Endothelial cell of umbilical vein (primary cell): ENCODE measurements at regions not wholly inside any gene's neighbourhood (a gene's known extent, or its start where the extent isn't known, plus 50 kb on each side); places are given as distances from the start of the nearest gene placed in this dataset.

ENCODE experiments used
- BruUV-seq: library from RNA; stranded (reverse); fragments of 400-500 nt; replicated peaks from 2 replicates; lab custom pipeline; 2021; lab: Mats Ljungman, UMichigan
- CTCF ChIA-PET: fragments of 300-600, 350-600 bp; sonication (Branson Sonifier 250); formaldehyde crosslinking; loops from one replicate; lab custom pipeline; 2021; ENCODE audit warnings: antibody characterized with exemption, inconsistent platforms; lab: Charles Lee
- POLR2A ChIA-PET: fragments of 300-600, 350-600 bp; sonication (Branson Sonifier 250); formaldehyde crosslinking; loops from one replicate; lab custom pipeline; 2021; ENCODE audit warnings: antibody characterized with exemption, inconsistent platforms; lab: Charles Lee
- DNase-seq: peaks from one replicate; pipeline ENCODE4 v3.0.0-alpha.2; 2011; ENCODE audit warnings: low read depth, low spot score
- FAIRE-seq: peaks from 2 replicates; lab custom pipeline; 2011; peaks lifted over from hg19 to GRCh38; lab: Jason Lieb, UNC
- H2AFZ ChIP-seq: 2 replicates; pipeline ENCODE4 v1.6.0; 2012; ENCODE audit warnings: low read depth, low read length, control low read depth, inconsistent platforms
- H3K27ac ChIP-seq: 2 replicates; pipeline ENCODE4 v1.5.1; 2011; ENCODE audit warnings: low read depth, mild to moderate bottlenecking, control low read depth, low read length, moderate library complexity; ENCODE audit not compliant: insufficient read depth
- H3K27me3 ChIP-seq, 2 experiments: 2 replicates each; pipeline versions ENCODE4 v1.6.0 to v1.6.1; 2011; ENCODE audit warnings: low read length in 2 of 2, mixed read lengths in 1 of 2; ENCODE audit not compliant: control insufficient read depth in 2 of 2, insufficient read depth in 2 of 2
- H3K36me3 ChIP-seq, 2 experiments: 2 replicates in 1 of 2; 3 replicates in 1 of 2; pipeline ENCODE4 v1.5.1; 2011; ENCODE audit warnings: low read length in 2 of 2, mild to moderate bottlenecking in 1 of 2, moderate library complexity in 1 of 2; ENCODE audit not compliant: control insufficient read depth in 2 of 2, insufficient read depth in 2 of 2; ENCODE audit errors: extremely low read depth in 1 of 2
- H3K4me1 ChIP-seq: 3 replicates; pipeline ENCODE4 v1.5.1; 2011; ENCODE audit warnings: mild to moderate bottlenecking, low read length; ENCODE audit not compliant: control insufficient read depth, insufficient read depth; ENCODE audit errors: extremely low read depth
- H3K4me2 ChIP-seq: 2 replicates; pipeline ENCODE4 v1.6.1; 2011; ENCODE audit warnings: low read length, control low read depth, mixed read lengths; ENCODE audit not compliant: insufficient read depth
- H3K4me3 ChIP-seq, 3 experiments: fragments of 200-600 bp in 1 of 3; sonication (generic), shearing (Covaris generic) in 1 of 3; replicated peaks in 1 of 3; 2 replicates each; pipeline ENCODE4 v1.5.1; 2011 to 2016; ENCODE audit warnings: control low read depth in 3 of 3, low read length in 3 of 3, mild to moderate bottlenecking in 2 of 3, inconsistent platforms in 1 of 3, low read depth in 1 of 3, moderate library complexity in 1 of 3; ENCODE audit not compliant: insufficient read depth in 1 of 3
- H3K79me2 ChIP-seq: 2 replicates; pipeline ENCODE4 v1.6.0; 2012; ENCODE audit warnings: low read length, inconsistent platforms; ENCODE audit not compliant: control insufficient read depth, insufficient read depth
- H3K9ac ChIP-seq: replicated peaks from 2 replicates; pipeline ENCODE3; 2011; ENCODE audit warnings: low read length, control low read depth; ENCODE audit not compliant: insufficient read depth; ENCODE audit errors: extremely low read depth
- H3K9me1 ChIP-seq: replicated peaks from 3 replicates; pipeline ENCODE4 v1.6.0; 2011; ENCODE audit warnings: mild to moderate bottlenecking, low read length; ENCODE audit not compliant: control insufficient read depth, insufficient read depth; ENCODE audit errors: extremely low read depth
- H3K9me3 ChIP-seq: replicated peaks from 2 replicates; pipeline ENCODE4 v1.5.1; 2012; ENCODE audit warnings: low read length, inconsistent platforms; ENCODE audit not compliant: control insufficient read depth, insufficient read depth
- H4K20me1 ChIP-seq: replicated peaks from 2 replicates; pipeline ENCODE3; 2011; ENCODE audit warnings: mild to moderate bottlenecking, low read length; ENCODE audit not compliant: control insufficient read depth, insufficient read depth; ENCODE audit errors: extremely low read depth
- EZH2 ChIP-seq: IDR thresholded peaks from 2 replicates; pipeline ENCODE4 v1.6.1; 2012; ENCODE audit warnings: borderline replicate concordance, low read depth, mild to moderate bottlenecking, moderate library complexity, low read length, inconsistent platforms; ENCODE audit not compliant: severe bottlenecking
- FOS ChIP-seq: IDR thresholded peaks from 2 replicates; pipeline ENCODE4 v1.6.1; 2011; ENCODE audit warnings: mild to moderate bottlenecking, low read length, moderate library complexity, borderline replicate concordance; ENCODE audit not compliant: insufficient read depth
- GATA2 ChIP-seq: IDR thresholded peaks from 2 replicates; pipeline ENCODE4 v1.7.0; 2011; ENCODE audit warnings: low read depth, mild to moderate bottlenecking, moderate library complexity, mixed read lengths, low read length; ENCODE audit not compliant: insufficient read length, insufficient read depth
- JUN ChIP-seq: IDR thresholded peaks from 2 replicates; pipeline ENCODE4 v1.6.1; 2011; ENCODE audit warnings: borderline replicate concordance, low read depth; ENCODE audit not compliant: insufficient read length, insufficient read depth
- MYC ChIP-seq: IDR thresholded peaks from one replicate; pipeline ENCODE4 v1.6.1; 2011; ENCODE audit warnings: mild to moderate bottlenecking, low read depth, low read length
- POLR2A ChIP-seq: IDR thresholded peaks from 2 replicates; pipeline ENCODE4 v1.6.1; 2012; ENCODE audit warnings: low read depth, mild to moderate bottlenecking, control low read depth, low read length
- POLR2AphosphoS5 ChIP-seq: IDR thresholded peaks from 2 replicates; pipeline ENCODE4 v1.6.1; 2012; ENCODE audit warnings: low read depth, mild to moderate bottlenecking, control low read depth, low read length, moderate library complexity; ENCODE audit not compliant: insufficient read depth
- dilution Hi-C: fragments of 300-500 bp; cut with MboI; formaldehyde crosslinking; loops from one replicate; pipeline ENCODE4 v1.15.0; 2019; ENCODE audit warnings: low sequenced_read_pairs; ENCODE audit not compliant: extremely low pct_ligation_motif_present
- intact Hi-C: fragments of 100-400 bp; cut with micrococcal nuclease; formaldehyde crosslinking; loops from one replicate; pipeline ENCODE4 v1.10.0; 2022
- TF ChIP-seq, protein P1 (sequence below): IDR thresholded peaks from 2 replicates; pipeline ENCODE4 v1.6.1; 2011; ENCODE audit not compliant: insufficient read depth, insufficient read length
- TF ChIP-seq, protein P2 (sequence below), 2 donors: IDR thresholded peaks; 1 replicate in 1 of 2; 2 replicates in 1 of 2; pipeline ENCODE4 v1.5.1; 2011; ENCODE audit warnings: low read length in 2 of 2, mild to moderate bottlenecking in 2 of 2, moderate library complexity in 2 of 2, control low read depth in 1 of 2, inconsistent platforms in 1 of 2, low read depth in 1 of 2; ENCODE audit not compliant: insufficient read depth in 1 of 2; ENCODE audit errors: extremely low read depth in 1 of 2

DNA sequence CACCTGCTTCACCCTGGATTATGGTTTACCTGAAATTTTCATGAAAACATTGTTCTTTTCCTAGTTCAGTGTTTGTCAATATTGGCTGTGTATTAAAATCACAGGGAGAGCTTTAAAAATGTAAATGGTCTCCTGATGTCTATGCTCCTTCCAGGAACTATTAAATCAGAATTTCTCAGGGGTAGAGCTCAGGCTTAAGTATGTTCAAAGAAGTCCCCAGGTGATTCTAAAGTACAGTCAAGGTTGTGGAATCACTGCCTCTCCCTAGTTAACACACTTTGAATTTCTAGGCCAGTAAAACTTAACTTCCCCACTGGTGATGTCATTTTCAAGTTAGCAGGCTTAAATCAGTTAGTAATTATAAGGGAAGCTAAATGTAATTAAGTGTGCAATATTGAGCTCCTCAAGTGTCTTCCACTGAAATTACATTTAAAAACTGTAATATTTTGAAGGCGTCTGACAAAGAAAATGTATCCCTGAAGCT lies 150.3 kb upstream of the SLC28A3 start:
- Histone ChIP-seq H3K9me1 (no peaks in the 10 kb centered on the region), H3K4me3 (no peak overlapping the region), H3K79me2 (no peaks in the 10 kb centered on the region), H2AFZ (no peak overlapping the region), H3K27me3 (no peaks in the 10 kb centered on the region), H3K4me1 (no peaks in the 10 kb centered on the region), H3K36me3 (no peaks in the 10 kb centered on the region), H3K4me2 (no peak overlapping the region), H3K27ac (no peak overlapping the region), H3K9me3 (no peaks in the 10 kb centered on the region), H4K20me1 (no peaks in the 10 kb centered on the region), H3K9ac (no peak overlapping the region)
- BruUV-seq, result no TSS peak
- CTCF ChIA-PET, result no interaction called here
- intact Hi-C loops (no loop called here), dilution Hi-C loops (no loop called here)
- POLR2A ChIA-PET, result no interaction called here
- FAIRE-seq, result no peak
- TF ChIP-seq, protein P1, sequence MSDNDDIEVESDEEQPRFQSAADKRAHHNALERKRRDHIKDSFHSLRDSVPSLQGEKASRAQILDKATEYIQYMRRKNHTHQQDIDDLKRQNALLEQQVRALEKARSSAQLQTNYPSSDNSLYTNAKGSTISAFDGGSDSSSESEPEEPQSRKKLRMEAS, result no peak
- TF ChIP-seq JUN, result no peak
- TF ChIP-seq EZH2, result no peak
- TF ChIP-seq POLR2AphosphoS5, result no peak
- TF ChIP-seq POLR2A, result no peak
- no peak for TF ChIP-seq MYC
- no peak for TF ChIP-seq GATA2
- TF ChIP-seq, protein P2, sequence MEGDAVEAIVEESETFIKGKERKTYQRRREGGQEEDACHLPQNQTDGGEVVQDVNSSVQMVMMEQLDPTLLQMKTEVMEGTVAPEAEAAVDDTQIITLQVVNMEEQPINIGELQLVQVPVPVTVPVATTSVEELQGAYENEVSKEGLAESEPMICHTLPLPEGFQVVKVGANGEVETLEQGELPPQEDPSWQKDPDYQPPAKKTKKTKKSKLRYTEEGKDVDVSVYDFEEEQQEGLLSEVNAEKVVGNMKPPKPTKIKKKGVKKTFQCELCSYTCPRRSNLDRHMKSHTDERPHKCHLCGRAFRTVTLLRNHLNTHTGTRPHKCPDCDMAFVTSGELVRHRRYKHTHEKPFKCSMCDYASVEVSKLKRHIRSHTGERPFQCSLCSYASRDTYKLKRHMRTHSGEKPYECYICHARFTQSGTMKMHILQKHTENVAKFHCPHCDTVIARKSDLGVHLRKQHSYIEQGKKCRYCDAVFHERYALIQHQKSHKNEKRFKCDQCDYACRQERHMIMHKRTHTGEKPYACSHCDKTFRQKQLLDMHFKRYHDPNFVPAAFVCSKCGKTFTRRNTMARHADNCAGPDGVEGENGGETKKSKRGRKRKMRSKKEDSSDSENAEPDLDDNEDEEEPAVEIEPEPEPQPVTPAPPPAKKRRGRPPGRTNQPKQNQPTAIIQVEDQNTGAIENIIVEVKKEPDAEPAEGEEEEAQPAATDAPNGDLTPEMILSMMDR (IDR thresholded peaks at IDR 0.05; ENCODE audit: extremely low read depth in 1 of 2, insufficient read depth in 1 of 2, low read depth in 1 of 2, low read length in 2 of 2), result no peak
- no peak for TF ChIP-seq FOS
- DNase-seq, result no peak
